HG03558 (cell line): ENCODE measurements at regions not wholly inside any gene's neighbourhood (a gene's known extent, or its start where the extent isn't known, plus 50 kb on each side); places are given as distances from the start of the nearest gene placed in this dataset.

Source experiments
- ATAC-seq: cut with Tn5 transposase; IDR thresholded peaks from one replicate; pipeline ENCODE4 v1.9.1; 2021; ENCODE audit warnings: moderate number of reproducible peaks; ENCODE audit not compliant: unreplicated experiment; ENCODE audit errors: extremely low read depth

DNA sequence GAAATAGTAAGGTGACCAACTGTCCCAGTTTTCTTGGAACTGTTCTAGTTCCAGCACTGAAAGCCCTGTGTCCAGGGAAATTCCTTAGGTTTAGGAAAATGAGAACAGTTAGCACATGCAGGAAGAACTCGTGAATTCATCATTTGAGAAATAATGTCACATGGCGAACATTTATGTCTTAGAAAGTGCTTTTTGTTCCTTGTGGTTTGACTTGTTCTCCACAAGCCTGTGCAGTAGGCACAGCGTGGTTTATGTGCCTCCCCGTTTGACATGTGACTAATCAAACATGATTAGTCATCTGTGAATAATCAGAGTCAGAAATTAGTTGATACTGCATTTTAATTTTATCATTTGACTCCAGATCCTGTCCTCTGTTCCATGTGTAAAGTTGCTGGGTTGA is 556.0 kb upstream of the CPEB2 start:
- no peak for ATAC-seq

DNA sequence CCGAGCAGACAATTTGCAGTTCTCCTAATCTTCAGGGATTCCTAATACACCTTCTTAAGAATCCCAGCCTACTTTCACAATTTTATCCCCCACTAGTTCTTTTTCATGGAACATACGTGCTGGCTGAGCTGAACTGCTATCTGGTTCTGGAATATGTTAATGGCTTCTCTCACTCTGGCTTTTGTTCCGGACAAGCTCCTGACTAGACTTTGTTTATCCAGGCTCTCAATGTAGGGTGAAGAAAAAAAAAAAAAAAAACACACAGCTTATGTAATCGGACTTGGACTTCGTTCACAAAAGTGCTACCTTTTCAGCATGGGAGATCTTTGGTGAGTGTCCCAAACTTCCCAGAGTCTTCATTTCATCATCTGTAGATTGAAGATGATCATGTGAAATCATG is 555.4 kb upstream of the CPEB2 start:
- ATAC-seq = no peak

DNA sequence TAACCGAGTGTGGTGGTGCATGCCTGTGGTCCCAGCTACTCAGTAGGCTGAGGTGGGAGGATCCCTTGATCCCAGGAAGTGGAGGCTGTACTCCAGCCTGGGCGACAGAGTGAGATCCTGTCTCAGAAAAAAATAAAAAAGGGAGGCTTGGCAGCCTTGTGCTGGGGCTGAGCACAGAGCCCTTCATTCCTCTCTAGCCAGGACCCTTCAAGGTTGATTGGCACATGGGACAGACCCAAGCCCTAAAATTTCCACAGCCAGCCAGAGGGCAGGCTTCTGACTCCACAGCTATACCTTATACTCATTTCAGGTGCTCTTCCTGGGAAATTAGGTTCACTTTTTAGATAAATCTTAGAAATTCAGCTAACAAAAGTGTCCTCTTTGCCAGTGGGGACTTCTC is 553.0 kb upstream of the CPEB2 start:
- no peak for ATAC-seq

DNA sequence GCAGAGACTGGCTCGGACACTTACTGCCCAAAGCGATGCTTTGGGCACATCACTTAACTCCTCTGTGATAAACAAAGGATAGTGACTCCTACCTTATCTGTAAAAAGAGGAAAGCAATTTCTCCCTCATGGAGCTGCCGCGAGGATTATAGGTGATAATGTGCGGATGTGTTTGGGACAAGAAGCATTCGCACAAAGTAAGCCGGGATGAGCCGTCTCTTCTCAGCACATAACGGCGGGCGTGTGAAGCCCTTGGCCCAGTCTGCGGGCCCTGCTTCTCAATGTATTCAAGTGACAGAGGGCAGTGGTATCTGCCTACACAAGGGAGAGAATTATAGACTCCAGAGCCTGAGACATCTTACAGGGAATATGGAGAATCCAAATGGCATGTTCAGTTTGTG is 550.3 kb upstream of the CPEB2 start:
- no peak for ATAC-seq

DNA sequence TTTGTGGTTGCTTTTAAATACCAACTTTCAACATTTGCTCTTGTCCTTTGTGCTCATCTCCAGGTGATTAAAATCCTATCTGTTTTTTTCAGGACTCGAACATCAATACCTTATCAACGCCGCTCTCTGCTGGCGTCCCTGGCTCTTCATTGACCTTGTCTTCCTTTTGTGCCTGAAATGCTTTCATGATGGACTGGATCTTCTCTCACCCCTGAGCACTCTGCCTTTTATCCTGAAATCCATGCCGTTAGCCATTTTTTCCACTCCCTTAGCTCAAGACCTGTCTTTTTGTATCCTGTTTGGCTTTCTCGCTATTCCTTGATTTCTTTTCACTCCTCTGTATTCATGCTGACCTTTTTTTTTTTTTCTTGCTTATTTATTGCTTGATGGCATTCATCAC is 549.5 kb upstream of the CPEB2 start:
- no peak for ATAC-seq

DNA sequence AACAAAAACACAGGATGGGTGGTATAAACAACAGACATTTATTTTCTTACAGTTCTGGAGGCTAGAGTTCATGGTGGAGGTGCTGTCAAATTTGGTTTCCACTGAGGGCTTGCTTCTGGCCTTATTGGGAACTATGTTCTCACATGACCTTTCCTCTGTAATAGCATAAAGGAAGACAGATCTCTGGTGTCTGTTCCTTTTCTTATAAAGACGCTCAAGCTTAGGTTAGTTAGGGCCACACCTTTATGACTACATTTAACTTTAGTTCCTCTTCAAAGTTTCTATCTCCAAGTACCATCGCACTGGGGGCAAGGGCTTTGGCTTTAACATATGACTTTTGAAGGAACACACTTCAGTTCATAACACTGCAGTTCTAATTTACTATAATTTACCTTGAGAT is 543.8 kb upstream of the CPEB2 start:
- no peak for ATAC-seq

DNA sequence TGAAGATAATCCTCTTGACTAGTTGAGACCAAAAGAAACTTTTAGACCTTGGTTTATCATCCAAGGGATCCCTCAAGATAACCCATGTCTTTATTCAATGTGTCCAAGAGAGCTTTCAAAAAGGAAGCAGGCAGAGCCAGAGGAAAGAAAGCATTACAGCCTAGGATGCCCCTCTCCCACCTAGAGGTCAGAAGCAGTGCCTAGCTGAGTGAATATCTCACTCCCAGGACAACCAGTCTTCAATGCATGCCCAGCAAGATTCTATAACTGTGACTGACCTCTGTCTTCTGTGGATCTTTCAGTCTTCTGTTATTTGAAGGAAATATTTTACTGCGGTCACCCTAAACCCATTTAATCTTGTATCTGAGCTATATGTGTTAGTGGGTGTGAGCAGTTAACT is 537.2 kb upstream of the CPEB2 start:
- ATAC-seq = no peak

DNA sequence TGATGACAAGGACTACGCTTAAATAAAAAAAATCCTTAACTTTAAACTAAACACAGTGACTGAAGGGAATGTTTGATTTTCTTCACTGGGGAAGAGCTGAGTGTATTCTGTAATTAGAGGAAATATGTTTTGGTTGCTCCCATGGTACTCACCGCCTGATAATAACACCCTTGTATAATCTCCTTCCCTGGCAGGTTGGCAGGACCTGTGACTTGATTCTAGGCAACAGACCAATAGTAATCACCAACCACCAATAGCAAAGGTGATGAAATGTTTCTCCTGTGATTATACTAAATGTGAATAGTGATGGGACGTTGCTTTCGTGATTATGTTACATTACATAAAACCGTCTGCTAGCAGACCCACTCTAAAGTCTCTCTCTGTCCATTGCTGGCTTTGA is 536.8 kb upstream of the CPEB2 start:
- ATAC-seq = no peak

DNA sequence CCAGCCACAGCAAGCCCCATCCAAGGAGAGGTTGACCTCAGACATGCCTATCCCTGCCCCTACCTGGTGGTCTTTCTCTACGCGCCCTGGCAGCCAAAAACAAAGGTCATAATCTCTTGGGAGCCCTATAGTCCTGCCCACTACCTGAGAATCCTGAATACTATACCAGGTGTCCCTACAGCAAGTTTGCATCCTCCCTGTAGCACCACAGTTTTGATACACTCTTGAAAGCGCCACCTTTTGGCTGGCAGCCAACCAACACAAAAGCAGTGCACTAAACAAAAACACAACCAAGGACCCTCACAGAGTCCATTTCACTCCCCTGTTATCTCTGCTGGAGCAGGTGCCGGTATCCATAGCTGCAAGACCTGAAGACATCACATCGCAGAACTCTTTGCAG is 523.8 kb upstream of the CPEB2 start:
- no peak for ATAC-seq

DNA sequence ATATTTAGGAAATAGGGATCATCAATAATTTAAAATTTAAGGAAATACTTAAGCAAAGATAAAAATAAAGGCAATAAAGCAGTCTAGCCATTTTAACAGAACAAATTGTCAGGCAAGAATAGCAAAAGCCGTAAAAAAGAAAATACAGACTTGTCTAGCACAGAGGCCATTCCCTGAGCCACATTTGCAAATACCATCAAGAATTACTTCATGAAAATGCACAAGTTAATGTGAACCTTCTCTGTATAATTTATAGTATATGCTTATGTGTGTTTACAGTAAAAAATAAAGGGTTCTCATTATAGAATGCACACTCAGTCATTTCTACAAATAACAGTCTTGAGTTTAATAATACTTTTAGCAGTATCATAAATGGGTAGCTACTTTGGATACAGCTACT is 505.9 kb upstream of the CPEB2 start:
- no peak for ATAC-seq

DNA sequence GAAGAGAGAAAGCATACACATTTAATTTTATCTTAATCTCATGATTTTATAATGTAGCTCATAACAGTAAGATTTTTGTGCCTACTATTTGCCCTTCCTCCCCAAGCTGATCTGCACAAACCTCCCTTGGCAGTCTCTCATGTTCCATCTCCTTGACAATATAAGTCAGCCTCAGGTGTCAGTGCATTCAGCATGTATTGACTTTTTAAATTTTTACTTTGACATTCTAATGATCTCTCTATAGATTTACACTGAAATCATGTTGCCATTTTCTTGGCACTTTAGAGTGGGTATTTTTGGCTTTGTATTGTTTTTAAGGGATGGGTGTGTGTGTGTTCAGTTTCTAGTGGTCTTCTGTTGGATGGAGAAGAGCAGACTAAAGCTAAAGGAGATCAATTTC is 505.3 kb upstream of the CPEB2 start:
- ATAC-seq = no peak

DNA sequence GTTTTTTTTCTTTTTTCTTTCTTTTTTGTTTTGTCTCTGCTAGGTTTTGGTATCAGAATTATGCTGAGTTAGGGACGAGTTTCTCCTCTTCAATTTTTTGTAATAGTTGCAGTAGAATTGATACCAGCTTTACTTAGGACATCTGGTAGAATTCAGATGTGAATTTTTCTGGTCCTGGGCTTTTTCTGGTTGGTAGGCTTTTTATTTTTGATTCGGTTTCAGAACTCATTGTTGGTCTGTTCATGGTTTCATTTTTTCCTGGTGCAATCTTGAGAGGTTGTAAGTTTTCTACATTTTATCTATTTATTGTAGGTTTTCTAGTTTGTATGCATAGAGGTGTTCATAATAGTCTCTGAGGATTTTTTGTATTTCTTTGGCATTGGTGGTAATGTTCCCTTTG is 498.1 kb upstream of the CPEB2 start:
- no peak for ATAC-seq

DNA sequence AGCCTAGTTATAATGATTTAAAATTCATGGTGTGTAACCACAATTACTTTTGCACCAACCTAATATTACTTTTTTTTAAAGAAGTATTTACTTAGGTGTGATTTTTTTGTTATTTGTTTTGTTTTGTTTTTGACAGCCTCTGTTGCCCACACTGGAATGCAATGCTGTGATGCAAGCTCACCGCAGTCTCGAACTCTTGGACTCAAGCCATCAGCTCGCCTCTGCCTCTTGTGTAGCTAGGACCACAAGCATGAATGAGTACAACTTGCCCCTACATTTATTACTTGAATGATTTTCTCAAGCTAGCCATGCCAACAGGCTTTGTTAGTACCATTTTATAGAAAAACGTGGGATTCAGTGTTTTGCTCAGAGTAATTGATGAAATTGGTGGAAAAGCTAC is 488.8 kb upstream of the CPEB2 start:
- ATAC-seq = no peak

DNA sequence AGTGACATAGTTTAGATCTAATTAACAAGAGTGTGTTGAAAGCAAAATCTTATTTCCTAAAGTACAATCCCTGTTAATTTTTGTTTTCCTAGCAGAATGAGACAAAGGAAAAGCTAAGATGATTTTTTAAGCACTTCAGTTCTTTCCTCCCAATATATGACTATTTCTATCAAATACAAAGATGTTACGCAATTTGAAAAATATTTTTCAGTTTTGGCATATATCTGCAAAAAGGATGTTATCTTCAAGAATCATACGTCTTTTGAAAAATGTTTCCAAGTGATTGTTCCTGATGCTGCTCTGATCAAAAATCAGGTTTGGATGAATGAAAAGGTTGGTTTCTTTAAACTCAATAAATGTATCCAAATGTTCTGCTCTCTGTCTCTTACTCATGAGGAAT is 486.7 kb upstream of the CPEB2 start:
- ATAC-seq = no peak

DNA sequence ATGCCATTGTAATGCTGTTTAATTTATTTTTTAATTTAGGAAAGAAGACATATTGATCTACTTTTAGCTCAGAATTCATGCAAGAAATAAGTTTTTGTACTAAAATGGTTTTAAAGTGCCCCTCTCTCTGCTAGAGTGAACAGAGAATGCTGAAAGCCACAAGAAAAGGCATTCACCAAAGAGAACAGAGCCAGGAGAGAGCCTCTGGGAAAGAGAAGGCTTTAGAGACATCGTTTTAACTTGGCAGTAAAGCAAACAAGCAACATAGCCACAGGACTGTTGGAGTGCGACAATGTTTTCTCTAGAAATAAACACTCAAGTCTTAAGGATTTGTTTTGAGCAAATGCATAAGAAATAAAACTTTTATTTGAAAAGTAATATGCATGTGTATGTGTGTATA is 484.1 kb upstream of the CPEB2 start:
- ATAC-seq = no peak

DNA sequence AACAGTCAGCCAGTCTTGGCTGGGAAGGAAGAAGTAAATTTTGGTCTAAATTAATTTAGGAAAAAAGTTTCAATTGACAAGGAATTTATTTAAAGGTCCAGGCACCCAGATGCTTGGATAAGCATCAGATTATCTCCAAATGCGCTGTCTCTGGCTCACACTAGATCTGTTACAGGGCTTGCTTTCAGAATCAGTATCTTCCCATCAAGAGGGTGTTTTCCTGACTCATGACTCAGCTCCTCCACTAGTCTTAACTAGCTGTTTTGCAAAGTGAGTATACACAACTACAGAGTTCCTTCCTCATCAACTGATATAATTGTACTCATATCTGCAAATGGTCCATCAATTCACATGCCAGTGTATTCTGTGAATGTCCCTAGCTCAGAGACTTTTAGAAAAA is 482.1 kb upstream of the CPEB2 start:
- no peak for ATAC-seq

DNA sequence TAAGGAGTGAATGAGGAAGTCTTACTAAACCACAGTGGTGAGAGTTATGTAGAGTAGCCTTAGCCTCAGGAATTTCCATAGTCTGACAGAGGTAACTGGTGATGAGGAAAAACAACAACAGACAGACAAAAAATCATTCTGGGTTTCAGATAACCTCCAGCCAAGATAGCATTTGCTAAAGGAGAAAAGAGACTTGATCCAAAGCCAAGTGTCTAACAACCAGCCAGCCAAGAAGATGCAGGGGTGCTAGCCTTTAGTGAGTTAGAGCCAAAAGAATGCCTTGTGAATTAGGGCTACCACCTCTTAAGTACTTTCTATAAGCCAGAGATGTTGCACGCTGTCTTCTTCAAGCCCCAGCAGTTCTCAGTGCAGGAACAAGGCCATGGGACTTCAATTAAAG is 478.0 kb upstream of the CPEB2 start:
- no peak for ATAC-seq

DNA sequence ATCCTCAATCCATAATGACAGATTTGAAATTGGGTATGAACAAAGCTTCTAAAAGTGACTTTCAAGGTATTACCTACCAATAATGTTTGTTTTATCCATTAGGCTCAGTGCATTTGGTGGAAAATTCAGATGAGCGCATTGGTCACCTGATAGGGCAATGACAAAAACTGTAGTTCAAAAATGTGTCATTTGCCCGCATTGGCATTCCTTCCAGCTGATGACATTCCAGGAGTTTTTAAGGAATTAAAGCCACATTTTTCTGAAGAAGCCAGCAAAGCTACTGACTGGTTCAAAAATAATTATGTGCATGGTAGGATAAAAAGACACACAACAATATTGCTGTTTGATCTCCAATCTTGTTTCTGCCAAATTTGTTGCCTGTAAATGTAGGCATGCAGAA is 473.4 kb upstream of the CPEB2 start:
- no peak for ATAC-seq

DNA sequence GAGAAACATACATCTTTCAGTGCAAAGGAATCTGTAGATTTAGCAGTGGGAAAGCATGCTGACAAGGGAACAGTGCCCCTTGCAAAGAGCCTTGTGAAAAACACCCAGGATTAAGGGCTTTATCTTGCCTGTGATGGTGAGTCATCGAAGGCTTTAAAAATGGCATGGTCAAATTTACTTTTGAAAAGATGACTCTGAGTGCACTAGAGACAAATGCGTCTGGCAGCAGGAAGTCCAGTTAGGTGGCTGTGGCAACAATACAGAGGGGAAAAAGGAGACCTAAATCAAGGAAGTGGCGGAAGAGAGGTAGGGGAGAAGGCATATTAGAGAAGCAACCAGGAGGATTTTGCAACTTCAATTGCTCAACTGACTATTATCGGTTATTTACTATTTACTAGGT is 472.6 kb upstream of the CPEB2 start:
- no peak for ATAC-seq

DNA sequence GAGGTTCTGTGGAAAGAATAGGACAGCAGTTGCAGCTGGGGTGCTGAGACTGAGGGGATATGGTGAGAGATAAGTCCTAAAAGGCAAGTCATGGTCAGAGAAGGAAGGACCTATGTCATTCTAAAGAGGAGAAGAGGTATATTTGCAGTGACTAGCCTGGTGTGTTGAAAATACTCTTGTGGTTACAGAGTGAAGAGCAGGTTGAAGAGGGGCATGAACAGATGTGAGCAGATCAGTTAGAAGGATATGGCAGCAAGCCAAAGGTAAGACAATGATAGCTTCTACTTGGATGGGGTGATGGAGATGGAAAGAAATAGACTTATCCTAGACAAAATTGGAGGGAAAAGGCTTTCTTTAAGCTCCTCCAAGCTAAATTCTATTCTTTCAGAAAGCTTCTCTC is 469.8 kb upstream of the CPEB2 start:
- no peak for ATAC-seq

DNA sequence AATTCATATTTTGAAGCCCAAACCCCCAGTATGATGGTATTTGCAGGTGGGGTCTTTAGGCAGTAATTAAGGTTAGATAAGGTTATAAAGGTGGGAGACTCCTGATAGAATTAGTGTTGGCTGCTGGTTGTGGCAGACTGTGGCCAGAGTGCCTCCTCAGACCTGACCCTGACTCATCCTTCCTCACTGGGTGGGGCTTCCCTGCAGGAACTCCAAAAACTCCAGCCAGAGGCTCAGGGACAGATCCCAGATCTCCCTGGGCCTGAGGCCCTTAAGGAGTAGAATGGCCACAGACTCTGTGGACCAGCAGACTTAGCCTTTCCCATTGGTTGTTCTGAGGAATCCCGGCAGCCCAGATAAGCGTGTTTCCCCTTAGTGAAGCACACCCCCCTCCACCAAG is 463.0 kb upstream of the CPEB2 start:
- ATAC-seq = no peak

DNA sequence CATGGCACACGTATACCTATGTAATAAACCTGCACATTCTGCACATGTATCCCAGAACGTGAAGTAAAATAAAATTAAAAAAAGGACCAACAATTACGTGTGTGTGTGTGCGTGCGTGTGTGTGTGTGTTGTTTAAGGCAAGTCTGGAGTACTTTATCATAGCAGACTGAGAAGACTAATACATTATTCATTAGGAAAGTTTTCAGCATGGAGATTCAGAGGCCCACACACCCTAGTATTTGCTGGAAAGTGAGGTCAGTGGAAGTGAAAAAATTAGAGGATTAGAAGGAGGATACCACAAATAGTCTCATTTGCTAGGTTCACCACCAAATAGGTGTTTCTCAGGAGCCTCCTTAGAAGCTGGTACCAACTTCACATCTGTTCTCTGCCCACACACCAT is 457.1 kb upstream of the CPEB2 start:
- no peak for ATAC-seq

DNA sequence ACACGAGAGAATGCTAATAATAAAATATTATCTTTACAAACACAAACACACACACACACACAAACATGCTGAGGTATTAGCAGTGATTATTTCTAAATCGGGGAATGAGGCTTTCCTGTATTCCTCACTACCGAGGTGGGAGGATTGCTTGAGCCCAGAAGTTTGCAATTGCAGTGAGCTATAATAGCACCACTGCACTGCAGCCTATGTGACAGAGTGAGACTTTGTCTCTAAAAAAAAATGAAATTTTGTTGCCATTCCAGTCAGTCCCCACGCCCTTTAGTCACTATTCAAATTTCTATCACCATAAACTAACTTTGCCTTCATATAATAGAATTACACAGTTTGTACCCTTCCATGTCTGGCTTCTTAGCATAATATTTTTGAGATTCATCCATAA is 456.5 kb upstream of the CPEB2 start:
- no peak for ATAC-seq

DNA sequence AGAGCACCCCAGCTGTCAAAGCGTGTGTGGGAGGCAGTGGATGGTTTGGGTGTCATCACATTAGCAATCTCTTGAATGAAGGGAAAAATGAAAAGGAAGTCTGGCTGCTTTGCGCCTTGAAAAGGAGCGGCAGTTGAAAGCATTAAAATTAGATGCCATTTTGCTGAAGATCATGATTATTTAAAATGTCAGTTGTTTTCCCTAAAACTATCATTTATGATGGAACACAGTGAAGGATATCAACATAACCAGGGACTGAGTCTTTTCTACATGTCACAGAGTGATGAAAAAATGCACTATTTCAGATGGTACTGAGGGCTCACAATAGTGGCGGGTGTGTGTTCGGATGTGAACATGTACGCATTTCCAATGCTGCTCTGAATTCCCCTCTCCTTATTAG is 450.2 kb upstream of the CPEB2 start:
- no peak for ATAC-seq
